Stimulated activated naive CD8-positive, alpha-beta T cell treated with anti-CD3 and anti-CD28 coated beads, Interleukin-15, Interleukin-2, amounts not matched to agents 100 U/mL and 50 U/mL, for 24 hours (primary cell): ENCODE measurements at regions not wholly inside any gene's neighbourhood (a gene's known extent, or its start where the extent isn't known, plus 50 kb on each side); places are given as distances from the start of the nearest gene placed in this dataset.

Experiments
- ATAC-seq: fragments of 150-1000 bp; cut with Tn5 transposase; one replicate; pipeline ENCODE4 v1.10.0; 2021
- DNase-seq: peaks from one replicate; pipeline ENCODE4 v3.0.0; 2021

DNA sequence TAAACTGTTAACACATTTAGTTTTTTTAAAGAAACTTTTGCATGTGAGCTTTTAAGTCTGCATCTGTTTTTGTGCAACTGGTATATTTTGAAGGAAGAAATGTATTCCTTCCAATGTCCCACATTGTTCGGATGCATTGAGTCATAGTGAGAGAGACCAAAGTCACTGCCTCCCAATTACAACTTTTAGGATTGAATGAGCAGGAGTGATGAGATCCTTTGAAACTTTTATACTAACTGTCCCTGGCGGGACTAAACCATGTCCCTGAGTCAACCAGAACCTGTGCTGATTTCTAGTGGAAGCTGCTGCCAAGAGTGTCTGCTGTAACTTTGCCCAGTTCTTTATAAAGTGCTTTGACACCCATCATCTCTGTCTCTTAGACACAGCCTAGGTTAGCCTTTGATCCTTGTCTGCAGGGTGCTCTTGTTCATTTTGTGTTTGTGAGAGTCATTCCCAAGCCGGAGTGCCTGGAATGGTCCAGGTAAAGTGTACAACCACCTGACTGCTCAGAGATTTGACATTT is 122.7 kb downstream of the ZNF518B start:
- ATAC-seq: no peak
- DNase-seq: no peak

DNA sequence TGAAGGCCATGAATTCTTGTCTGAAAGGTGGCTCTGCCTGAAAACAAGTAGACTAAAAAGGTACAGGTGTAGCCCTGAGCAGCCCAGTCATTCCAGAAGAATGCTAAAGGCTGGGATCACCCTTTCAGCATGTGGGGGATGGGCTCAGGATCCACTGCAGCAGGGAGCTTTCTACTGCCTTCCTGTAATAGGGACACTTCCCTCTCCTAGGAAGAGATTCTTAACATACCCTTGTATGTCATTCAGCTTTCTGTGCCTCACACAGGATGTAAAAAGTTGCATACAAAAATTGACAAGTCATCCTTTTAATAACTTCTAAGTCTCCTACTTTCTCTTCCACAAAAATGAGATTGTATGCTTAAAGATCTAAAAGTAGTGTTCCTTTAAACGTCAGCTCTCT is 123.3 kb downstream of the ZNF518B start:
- DNase-seq: no peak
- no peak for ATAC-seq

DNA sequence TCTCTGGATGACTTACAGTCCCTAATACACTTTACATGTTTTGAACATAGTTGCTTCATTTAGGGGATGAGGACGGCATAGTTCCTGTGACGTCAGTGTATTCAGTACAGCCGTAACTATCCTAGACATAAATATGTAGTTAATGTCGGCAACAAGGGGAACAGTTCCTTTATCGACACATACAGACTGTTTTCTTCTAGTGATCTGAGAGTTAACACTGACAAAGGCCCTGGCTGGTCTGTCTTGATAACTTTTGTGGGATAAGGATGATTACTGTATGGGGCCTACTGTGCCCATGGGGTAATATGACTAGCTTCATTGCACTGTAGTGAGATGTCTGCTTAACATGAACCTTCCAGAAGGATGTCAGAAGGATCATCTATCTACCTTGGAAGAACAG is 131.2 kb downstream of the ZNF518B start:
- no peak for ATAC-seq

DNA sequence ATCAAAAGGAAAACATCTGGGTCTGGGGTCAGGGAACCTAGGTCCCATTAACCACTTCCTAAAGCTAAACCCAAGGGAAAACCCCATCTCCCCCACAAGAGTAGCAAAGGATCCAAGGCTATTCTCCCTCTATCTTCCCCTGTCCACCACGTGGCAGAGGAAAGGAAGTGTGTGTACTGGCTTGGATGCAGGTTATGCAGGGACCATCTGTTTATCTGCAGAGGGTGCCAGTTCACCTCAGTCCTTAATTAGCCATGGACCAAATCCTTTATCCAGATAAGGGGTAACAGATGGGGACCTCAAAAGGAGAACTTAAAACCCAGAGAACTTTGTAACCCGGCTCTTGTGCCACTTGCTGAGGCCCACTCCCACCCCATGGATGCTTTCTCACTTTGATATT is 135.3 kb downstream of the ZNF518B start:
- ATAC-seq (no peak), DNase-seq (no peak)

More for the DNA sequence above, 131.2 kb downstream of the ZNF518B start:
- DNase-seq: no peak

DNA sequence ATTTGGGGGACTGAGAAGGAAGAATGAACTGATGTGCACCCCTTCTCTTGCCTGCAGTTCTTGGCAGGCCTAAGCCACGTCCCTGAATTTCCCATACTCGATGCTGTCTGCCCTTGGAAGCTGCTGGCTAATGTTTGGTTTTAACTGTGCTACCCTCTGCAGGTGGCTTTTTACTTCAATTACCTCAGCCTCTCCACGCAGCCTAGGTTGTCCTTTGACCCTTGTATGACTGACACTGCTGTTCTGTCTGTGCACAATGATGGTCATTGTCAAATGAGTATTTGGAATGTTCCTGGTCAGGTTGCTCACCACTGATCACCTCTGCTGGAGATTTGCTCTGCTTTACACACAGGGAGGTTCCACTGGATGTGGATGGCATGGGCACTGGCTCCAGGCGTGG is 137.1 kb downstream of the ZNF518B start:
- ATAC-seq (no peak), DNase-seq (no peak)

DNA sequence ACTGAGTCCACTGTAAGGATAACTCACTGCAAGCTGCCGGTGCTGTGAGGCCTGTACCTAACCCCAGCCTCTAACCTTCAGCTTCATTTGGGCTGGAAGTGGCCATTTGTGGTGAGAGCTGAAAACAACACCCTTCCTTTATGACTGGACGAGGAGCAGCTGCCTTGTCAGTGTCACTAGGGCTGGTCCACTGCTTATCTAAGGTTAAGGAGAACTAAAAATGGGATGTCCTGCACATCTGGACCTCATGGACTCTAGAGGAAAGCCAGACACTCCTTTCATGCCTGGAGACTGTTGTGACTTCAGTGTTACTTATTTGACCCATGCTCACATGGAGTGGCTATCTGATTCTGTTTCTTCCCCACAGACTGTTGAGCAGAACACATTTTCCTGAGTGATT is 139.9 kb downstream of the ZNF518B start:
- ATAC-seq (no peak), DNase-seq (no peak)

DNA sequence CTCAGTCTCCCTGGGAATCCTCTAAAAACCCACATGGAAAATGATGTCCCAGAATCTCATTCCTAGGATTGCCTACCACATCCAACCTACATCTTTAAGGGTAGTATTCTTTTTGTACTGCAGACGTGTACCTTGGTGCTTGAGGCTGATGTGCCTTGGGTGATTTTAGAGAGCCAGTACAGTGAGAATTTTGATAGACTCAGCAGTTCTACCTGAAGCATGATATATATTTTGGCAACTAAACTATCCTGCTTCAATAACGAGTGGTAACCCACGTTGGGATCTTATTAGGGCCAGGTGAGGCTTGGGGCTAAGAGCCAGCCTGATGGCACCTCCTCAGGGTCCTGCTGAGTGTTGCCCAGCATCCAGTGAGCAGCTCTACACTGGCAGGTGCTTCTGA is 140.4 kb downstream of the ZNF518B start:
- no peak for ATAC-seq

DNA sequence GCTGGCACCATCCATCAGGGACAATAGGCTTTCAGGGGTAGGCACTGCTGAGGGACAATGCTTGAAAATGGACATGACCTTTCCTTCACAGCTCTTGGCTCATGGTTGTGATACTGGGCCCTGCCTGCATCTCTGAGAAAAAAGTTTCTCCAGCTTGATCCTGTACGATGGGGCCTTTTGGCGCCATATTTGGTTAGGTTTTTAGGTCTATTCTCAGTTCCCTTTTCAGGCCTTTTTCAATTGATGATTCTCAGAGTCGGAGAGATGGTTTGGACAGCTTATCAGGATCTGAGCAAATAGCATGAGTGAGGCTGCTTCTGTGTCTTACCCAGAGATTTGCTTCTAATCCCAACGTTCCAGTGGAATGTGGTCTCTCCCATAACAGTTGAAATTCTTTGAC is 141.6 kb downstream of the ZNF518B start:
- DNase-seq (no peak), ATAC-seq (no peak)

More for the DNA sequence above, 140.4 kb downstream of the ZNF518B start:
- DNase-seq: no peak

DNA sequence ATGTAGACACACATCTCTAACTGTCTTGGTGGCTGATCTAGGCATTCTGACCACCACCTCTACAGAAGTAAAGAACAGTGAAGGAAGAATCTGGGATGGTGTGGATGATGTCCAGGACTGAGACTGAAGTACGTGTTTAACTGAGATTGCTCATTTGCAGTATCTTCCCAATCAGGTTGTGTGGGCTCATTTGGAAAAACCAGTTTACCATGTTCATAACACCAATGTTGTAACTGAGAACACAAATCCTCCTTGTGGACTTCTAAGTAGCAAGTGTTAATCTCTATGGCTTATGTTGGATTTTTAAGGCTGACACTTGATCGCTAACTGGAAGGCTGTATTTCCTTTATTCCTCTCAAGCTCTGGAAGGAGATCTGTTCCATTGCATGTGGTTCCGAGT is 144.7 kb downstream of the ZNF518B start:
- no peak for ATAC-seq

DNA sequence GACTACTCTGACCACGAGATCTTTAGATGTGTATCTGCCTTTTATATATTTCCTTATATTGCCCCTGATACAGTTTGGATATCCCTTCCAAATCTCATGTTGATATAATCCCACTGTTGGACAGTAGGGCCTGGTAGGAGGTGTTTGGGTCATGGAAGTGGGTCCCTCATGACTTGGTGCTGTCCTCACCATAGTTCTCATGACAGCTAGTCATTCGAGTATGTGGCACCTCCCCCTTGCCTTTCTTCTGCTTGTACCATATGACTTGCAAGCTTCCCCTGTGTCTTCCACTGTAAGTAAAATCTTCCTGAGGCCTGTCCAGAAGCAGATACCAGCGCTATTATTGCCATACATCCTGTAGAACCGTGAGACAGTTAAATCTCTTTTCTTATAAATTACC is 145.3 kb downstream of the ZNF518B start:
- ATAC-seq (no peak), DNase-seq (no peak)

More for the DNA sequence above, 144.7 kb downstream of the ZNF518B start:
- no peak for DNase-seq

DNA sequence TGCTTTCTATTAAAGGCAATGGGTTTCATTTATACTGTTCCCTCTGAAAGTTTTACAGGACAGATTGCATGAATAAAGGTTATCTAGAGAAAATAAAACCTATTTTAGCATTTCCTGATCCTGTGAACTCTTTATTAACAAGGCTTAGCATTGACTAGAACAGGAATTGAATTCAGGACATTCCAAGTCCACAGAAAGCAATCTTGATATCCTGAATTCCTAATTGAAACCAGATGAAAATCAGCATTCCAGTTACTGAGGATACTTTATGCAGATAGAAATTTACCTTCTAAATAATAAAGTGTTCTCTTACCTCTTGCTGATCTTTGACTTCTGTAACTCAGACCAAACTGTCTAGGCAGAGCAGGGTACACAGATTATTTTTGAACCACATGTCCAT is 151.4 kb downstream of the ZNF518B start:
- no peak for DNase-seq

DNA sequence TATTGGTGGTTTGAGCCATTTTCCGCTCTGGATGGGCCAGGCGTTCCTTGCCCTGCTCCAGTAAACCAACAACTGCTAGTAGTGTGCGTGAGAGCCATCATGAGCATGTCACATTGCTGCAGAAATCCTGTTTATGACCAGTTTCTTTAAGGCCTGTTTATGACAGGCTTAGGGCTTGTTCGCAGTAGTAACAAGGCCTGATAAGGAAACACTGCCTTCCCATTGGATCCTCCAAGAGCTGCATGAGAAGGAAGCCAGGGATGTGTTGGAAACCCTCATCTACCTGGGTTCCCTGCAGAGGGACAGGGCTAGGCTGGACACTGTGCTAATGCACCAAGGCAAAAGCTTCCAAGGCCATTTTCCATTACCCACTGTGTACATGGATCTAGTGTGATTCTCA is 153.9 kb downstream of the ZNF518B start:
- DNase-seq (no peak), ATAC-seq (no peak)

More for the DNA sequence above, 151.4 kb downstream of the ZNF518B start:
- no peak for ATAC-seq

DNA sequence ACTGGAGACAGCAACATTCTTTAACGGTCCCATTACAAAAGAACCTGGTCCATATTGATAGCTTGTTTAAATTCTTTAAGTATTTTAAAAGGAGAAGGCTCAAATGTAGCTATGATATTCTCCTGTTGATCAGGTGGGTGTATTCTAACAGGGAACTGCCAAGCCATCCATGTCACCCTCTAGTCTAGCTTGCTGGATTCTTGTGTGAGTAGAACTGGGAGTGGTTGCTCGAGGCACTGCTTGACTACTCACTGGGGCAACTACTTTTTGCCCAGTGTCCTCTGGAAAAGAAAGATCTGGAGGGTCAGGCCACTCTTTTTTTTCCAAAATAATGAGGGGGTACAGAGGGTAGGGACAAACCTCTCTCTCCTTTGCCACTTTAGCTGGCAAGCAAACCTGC is 155.1 kb downstream of the ZNF518B start:
- no peak for ATAC-seq
- DNase-seq: no peak

DNA sequence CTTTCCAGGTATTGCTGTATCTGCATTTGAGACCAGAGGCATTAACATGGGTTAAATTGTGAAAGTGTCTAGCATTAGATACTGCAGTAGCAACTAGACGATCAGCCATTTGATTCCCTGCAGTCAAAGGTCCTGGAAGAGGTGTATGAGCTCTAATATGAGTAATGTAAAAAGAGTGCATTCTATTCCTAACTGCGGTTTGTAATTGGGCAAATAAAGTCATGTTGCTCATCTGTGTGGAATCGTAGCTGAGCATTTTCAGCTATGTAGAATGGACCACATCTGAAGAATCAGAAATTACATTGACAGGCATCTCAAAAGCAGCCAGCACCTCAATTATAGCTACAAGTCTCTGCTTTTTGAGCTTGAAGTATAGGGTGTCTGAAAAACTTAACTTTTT is 157.6 kb downstream of the ZNF518B start:
- ATAC-seq (no peak), DNase-seq (no peak)

DNA sequence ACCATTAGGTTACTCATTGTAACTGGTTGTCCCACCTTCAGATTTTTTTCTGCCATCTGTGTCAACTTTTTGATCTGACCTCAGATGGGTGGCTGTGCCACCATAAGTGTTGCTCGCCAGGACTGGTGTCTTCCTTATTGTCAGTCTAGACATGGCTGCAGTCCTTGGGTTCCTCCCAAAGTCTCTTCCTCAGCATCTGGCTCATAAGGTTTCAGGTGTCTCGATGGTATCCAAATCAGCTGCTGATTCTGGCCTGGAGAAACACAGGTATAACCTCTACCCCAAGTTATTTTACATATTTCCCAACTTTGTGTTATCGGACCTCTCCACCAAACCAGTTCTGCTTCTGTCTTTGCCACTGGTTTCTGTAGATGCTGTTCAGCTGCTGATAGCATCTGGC is 158.5 kb downstream of the ZNF518B start:
- ATAC-seq (no peak), DNase-seq (no peak)

DNA sequence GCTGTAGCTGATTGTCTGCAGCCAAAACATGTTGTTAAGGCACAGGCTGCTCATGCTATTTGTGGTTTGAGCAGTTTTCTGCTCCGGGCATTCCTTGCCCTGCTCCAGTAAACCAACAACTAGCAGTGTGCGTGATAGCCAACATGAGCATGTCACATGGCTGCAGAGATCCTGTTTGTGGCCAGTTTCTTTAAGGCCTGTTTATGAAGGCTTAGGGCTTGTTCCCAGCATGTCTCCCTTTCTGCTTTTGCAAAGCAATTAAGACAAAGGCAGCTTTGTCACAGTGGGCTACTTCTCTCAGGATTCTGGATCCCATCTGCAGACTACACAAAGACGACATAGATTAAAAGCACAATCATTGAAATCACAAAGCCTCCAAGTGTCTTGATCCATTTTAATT is 160.5 kb downstream of the ZNF518B start:
- ATAC-seq: no peak
- DNase-seq: no peak

DNA sequence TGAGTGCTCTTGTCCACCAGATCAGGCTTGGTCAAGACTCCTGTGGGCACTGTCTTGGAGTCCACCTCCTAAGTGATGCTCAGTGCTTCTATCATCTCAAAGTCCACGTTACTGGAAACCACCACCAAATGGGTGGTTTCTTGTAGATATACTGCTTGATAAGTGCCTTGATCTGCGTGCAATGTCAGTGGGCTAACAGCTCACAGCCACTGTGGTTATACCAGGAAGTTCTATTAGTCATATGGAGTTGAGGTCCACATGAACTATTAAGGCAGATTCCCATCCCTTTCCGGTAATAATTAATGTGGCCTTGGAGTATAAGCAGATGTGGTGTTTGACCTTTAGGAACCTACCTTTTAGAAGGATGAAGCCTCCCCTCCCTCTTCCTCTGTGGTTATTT is 161.9 kb downstream of the ZNF518B start:
- DNase-seq (no peak), ATAC-seq (no peak)

DNA sequence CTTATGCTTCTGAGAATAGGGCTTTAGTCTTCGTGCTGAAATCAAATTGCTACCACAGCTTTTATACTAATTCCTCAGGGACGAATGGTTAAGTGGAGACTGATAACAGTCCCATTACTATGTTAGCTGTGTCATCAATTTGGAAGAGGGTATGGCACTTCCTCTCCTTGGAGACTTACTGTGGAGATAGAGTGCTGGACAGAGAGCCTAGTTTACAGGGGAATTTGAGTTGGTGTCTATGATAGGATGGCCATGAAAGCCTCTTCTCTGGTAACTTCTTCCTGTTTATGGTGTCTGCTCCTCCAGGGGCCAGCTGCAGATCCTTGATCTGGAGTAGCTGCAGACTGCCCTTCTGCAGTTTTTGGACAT is 167.7 kb downstream of the ZNF518B start:
- no peak for DNase-seq
- ATAC-seq: no peak

DNA sequence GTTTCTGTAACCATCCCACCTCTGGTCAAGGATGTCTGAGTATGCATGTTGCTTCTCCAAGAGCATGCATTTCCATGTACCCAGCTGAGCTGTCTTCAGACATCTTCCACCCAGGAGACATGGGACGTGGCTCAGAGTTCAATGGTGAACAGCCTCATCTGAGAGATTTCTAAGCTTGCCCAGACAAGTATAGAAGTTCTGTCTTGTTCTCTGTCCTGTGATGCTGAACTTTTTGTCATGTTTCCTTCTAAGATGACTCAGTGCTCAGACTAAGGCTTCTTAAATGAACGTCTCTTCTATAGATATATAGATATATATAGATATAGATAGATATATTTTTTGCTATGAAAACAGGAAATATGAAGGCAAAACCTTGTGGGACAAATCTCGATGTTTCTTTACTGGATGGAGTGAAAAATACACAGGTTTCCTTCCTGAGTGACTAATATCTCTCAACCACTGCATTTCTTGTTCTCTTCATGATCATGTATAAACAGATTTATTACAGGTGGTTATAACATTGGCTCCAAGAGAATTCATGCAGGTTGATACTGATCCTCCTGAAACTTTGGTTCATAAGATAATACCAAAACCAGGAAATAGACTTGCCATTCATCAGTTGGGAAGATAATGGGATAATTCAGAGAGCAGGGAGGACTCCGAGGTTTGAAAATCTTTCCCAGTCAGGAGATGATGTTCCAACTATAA is 168.2 kb downstream of the ZNF518B start:
- DNase-seq (no peak), ATAC-seq (no peak)

DNA sequence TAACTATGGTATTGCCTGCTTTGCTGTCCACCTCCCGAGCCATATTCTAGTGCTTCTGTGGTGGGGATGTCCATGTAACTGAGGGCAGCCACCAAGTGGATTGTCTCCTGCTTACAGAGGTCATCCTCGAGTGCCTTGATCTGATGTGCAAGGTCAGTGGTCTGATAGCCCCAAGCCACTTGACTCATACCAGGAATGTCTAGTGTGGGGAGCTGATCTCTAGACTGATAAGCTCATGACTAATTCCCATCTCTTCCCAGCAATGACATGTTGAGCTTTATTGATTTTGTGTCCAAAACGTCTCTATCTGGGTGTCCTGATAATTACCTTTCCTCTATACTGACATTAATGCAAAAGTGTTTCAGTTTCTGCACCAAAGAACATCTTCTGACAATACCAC is 168.4 kb upstream of the WDR1 start:
- DNase-seq (no peak), ATAC-seq (no peak)

DNA sequence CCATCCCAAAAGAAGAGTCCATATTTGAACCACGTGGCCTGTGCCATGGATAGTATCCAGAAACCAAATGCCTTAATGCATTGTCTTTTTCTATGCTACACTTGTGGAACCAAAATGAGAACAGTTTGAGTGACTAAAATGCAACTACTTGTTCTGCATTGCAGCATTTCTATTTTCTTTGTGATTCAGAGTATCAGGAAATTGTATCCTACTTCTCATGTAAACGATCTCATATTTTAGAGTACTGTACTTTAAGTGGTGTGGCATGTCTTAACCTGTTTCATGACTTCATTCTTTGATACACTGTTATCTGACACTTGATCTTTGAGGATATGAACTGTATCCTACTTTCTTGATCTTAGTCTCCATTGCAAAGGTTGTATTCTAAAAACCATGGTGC is 167.2 kb upstream of the WDR1 start:
- no peak for ATAC-seq
- no peak for DNase-seq

DNA sequence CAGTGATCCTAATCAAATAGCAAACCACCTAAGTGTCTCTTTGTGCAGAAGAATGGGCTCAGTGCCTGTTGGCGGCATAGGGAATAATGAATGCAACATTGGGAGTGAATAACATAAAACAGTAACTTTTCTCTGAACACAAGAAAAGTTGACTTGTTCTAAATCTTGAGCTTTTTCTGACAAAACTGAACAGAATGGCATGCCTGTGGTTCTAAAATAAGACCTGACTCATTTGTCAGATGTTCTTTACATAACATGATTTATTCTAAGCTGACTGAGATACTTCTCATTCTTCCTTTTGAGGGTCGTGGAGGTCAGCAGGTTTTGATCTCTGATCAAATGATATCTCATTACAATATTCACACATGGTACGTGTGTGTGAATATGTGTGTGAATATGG is 165.4 kb upstream of the WDR1 start:
- ATAC-seq: no peak

DNA sequence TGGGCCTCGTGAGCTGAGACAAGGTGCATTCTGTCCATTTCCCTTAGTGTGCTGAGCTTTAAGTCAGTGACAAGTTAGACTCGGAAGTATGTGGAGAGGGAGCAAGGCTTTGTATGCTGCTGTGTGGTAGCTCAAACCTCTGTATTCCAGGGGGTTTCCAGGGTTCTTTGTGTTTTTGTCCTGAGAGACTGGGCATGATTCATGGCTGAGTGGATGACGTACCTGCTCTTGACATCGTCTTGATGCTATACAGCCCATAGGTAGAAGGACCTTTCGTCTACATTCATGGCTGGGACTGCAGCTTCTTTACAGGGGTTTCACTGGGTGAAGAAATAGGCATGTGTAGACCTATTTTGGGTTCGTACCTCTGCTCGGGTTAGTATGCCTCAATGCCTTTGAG is 162.7 kb upstream of the WDR1 start:
- DNase-seq (no peak), ATAC-seq (no peak)

More for the DNA sequence above, 165.4 kb upstream of the WDR1 start:
- no peak for DNase-seq

DNA sequence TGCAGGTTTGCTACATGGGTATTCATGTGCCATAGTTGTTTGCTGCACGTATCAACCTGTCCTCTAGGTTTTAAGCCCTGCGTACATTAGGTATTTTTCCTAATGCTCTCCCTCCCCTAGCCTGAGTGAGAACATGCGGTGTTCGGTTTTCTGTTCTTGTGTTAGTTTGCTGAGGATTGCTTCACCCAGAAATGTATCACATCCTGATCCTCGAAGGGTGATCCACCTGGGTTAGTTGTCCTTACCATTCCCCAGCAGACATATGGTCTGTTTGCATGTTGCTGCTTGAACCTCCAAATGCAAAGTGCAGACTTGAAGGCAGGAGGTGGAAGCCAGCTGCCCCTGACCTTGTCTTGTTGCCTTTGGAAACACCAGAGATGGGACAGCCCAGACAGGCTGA is 161.5 kb upstream of the WDR1 start:
- DNase-seq: no peak
- ATAC-seq: no peak

DNA sequence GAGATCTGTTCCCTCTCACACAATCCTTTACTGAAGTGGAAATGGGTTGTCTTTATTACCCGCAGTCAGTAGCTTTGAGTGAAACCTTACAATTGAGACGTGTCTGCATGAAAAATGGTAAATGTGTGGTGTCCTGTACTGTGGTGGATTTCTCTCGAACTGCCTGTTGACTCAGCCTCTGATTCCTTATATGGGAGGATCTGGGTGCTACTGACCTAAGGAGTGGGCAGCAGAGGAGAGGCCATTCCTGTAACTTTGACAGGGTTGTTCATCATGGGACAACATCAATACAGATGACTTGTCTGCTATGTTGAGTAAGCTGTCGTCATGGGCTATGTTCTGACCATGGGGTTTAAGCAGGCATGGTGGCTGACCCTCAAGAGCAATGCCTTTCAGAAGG is 159.6 kb upstream of the WDR1 start:
- DNase-seq (no peak), ATAC-seq (no peak)
